ENCODE measurements at regions not wholly inside any gene's neighbourhood (a gene's known extent, or its start where the extent isn't known, plus 50 kb on each side); places are given as distances from the start of the nearest gene placed in this dataset.

DNA sequence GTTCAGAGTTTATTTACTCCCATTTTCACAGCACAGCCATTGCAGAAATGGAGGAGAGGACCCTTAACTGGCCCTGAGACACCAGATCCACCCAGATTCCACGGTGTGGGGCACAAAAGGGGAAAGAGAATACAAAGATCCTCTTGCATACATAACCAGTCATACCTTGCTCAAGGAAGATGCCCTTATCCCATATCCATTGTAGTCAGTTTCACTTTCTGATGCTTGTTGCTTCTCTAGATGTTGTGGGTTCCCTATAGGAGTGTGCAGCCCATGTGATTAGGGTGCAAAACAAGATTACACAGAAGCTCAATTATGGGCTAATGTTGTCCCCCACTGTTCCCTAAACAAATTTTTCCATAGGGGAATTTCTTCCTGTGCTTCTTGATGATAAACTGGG lies 1309.0 kb upstream of the PABPC4L start:
- Histone ChIP-seq H3K27ac (ENCODE audit: low read depth, low read length) (no peak overlapping the region), H3K79me2 (ENCODE audit: insufficient read depth, low read length) (no peaks in the 10 kb centered on the region), H3K27me3 (ENCODE audit: insufficient read depth, low read length) (no peaks in the 10 kb centered on the region), H3K4me1 (ENCODE audit: insufficient read depth, low read length) (no peaks in the 10 kb centered on the region), H2AFZ (ENCODE audit: low read length) (peak overlapping the region; percentile 76), H3K9me3 (ENCODE audit: low read depth, low read length) (no peaks in the 10 kb centered on the region), H3K4me2 (ENCODE audit: insufficient read depth, low read length) (peak overlapping the region; percentile 20), H3K36me3 (ENCODE audit: insufficient read depth, low read length) (no peaks in the 10 kb centered on the region), H3K4me3 (ENCODE audit: insufficient read depth, low read length) (no peak overlapping the region), H4K20me1 (ENCODE audit: insufficient read depth, low read length) (no peaks in the 10 kb centered on the region)
- TF ChIP-seq CTCF (IDR thresholded peaks at IDR 0.05; ENCODE audit: extremely low read depth, low read depth, low read length) = no peak
- DNase-seq (ENCODE audit: insufficient read length, low spot score, missing footprints) = no peak

DNA sequence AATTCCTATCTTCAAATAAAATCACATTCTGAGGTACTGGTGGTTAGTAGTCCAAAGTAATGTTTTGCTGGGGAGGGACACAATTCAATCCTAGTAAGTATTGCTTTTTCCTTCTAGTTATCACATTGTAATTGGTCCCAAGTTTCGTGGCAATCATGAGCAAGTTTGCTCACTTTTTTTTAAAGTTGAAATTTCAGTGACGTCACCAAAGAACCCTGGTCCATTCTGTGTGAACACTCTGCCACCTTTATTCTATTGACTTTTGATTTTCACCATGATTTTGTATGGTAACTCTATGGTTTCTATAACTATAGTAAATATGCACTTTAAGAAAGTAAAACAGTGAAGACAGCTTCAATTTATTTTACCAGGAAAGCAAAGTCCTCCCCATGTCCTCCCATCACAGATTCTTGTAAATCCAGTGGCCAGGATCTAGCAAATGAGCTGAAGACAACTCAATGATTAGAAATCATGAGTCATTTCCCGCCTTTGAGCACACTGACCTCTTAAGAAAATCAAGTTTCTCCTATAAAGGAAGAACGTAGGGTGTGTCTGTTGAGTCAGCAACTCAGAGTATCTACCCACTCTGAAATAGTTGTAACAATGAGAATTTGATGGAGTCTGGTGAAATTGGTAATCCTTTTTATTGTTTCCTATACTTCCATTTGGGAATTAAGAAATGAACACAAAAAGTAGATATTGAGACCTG lies 1306.6 kb upstream of the PABPC4L start:
- H3K79me2 ChIP-seq (ENCODE audit: insufficient read depth, low read length) = no peaks in the 10 kb centered on the region
- no peaks in the 10 kb centered on the region for H3K4me1 ChIP-seq (ENCODE audit: insufficient read depth, low read length)
- no peaks in the 10 kb centered on the region for H3K9me3 ChIP-seq (ENCODE audit: low read depth, low read length)
- TF ChIP-seq CTCF (IDR thresholded peaks at IDR 0.05; ENCODE audit: extremely low read depth, low read depth, low read length) = no peak
- H3K4me2 ChIP-seq (ENCODE audit: insufficient read depth, low read length) = no peak overlapping the region
- no peaks in the 10 kb centered on the region for H4K20me1 ChIP-seq (ENCODE audit: insufficient read depth, low read length)
- DNase-seq (ENCODE audit: insufficient read length, low spot score, missing footprints) = peak; percentile 26
- no peak overlapping the region for H3K4me3 ChIP-seq (ENCODE audit: insufficient read depth, low read length)
- no peak overlapping the region for H3K27ac ChIP-seq (ENCODE audit: low read depth, low read length)
- peak overlapping the region; percentile 67 for H2AFZ ChIP-seq (ENCODE audit: low read length)
- H3K36me3 ChIP-seq (ENCODE audit: insufficient read depth, low read length) = no peaks in the 10 kb centered on the region
- H3K27me3 ChIP-seq (ENCODE audit: insufficient read depth, low read length) = no peaks in the 10 kb centered on the region

GRCh38 chr4:135497563-135498152 lies 1296.1 kb upstream of the PABPC4L start:
- DNase-seq (ENCODE audit: insufficient read length, low spot score, missing footprints) = no peak
- Histone ChIP-seq H3K27ac (ENCODE audit: low read depth, low read length) (no peak overlapping the region), H3K4me1 (ENCODE audit: insufficient read depth, low read length) (no peaks in the 10 kb centered on the region)

More at GRCh38 chr4:135497563-135498152, 1296.1 kb upstream of the PABPC4L start:
- H2AFZ ChIP-seq (ENCODE audit: low read length) = no peak overlapping the region
- H4K20me1 ChIP-seq (ENCODE audit: insufficient read depth, low read length) = no peaks in the 10 kb centered on the region
- no peaks in the 10 kb centered on the region for H3K36me3 ChIP-seq (ENCODE audit: insufficient read depth, low read length)
- H3K27me3 ChIP-seq (ENCODE audit: insufficient read depth, low read length) = no peaks in the 10 kb centered on the region
- no peaks in the 10 kb centered on the region for H3K9me3 ChIP-seq (ENCODE audit: low read depth, low read length)
- no peak overlapping the region for H3K4me2 ChIP-seq (ENCODE audit: insufficient read depth, low read length)
- no peak overlapping the region for H3K4me3 ChIP-seq (ENCODE audit: insufficient read depth, low read length)
- no peak for TF ChIP-seq CTCF (IDR thresholded peaks at IDR 0.05; ENCODE audit: extremely low read depth, low read depth, low read length)
- H3K79me2 ChIP-seq (ENCODE audit: insufficient read depth, low read length) = no peaks in the 10 kb centered on the region

Measured in osteoblast (primary cell).